GM21381 (cell line): ENCODE measurements at regions not wholly inside any gene's neighbourhood (a gene's known extent, or its start where the extent isn't known, plus 50 kb on each side); places are given as distances from the start of the nearest gene placed in this dataset.

Experiments used
- ATAC-seq: cut with Tn5 transposase; IDR thresholded peaks from one replicate; pipeline ENCODE4 v1.9.1; 2021; ENCODE audit warnings: mild to moderate bottlenecking, moderate library complexity; ENCODE audit not compliant: unreplicated experiment

- ATAC-seq = no peak
Measured at GRCh38 chr13:109454167-109454917, 332.0 kb downstream of the IRS2 start.

- ATAC-seq = no peak
Measured at GRCh38 chr13:109451726-109452125, 334.7 kb downstream of the IRS2 start.

- no peak for ATAC-seq
Measured at GRCh38 chr13:109448629-109449028, 337.8 kb downstream of the IRS2 start.

GRCh38 chr13:109447667-109448066 lies 338.7 kb downstream of the IRS2 start:
- ATAC-seq = no peak

GRCh38 chr13:109440320-109440719 lies 346.1 kb downstream of the IRS2 start:
- ATAC-seq = no peak

GRCh38 chr13:109439813-109440212 lies 346.6 kb downstream of the IRS2 start:
- ATAC-seq = no peak

- no peak for ATAC-seq
Measured at GRCh38 chr13:109436841-109437240, 349.5 kb downstream of the IRS2 start.

- ATAC-seq = no peak
Measured at GRCh38 chr13:109436055-109436622, 350.2 kb downstream of the IRS2 start.

- no peak for ATAC-seq
Measured at GRCh38 chr13:109431217-109431616, 355.2 kb downstream of the IRS2 start.

GRCh38 chr13:109428146-109428545 lies 358.2 kb downstream of the IRS2 start:
- no peak for ATAC-seq

GRCh38 chr13:109427695-109428094 lies 358.7 kb downstream of the IRS2 start:
- ATAC-seq = no peak

GRCh38 chr13:109427148-109427547 lies 359.2 kb downstream of the IRS2 start:
- ATAC-seq = no peak

- no peak for ATAC-seq
Measured at GRCh38 chr13:109426690-109426990, 359.7 kb downstream of the IRS2 start.

- ATAC-seq = no peak
Measured at GRCh38 chr13:109425821-109426689, 360.3 kb downstream of the IRS2 start.

- no peak for ATAC-seq
Measured at GRCh38 chr13:109422161-109422560, 364.2 kb downstream of the IRS2 start.

- no peak for ATAC-seq
Measured at GRCh38 chr13:109419896-109420295, 366.5 kb downstream of the IRS2 start.

- no peak for ATAC-seq
Measured at GRCh38 chr13:109418111-109418510, 368.3 kb downstream of the IRS2 start.

GRCh38 chr13:109416001-109416400 lies 370.4 kb downstream of the IRS2 start:
- ATAC-seq = no peak

GRCh38 chr13:109415057-109415456 lies 371.3 kb downstream of the IRS2 start:
- ATAC-seq = no peak

GRCh38 chr13:109412283-109412901 lies 374.0 kb downstream of the IRS2 start:
- no peak for ATAC-seq

- ATAC-seq = no peak
Measured at GRCh38 chr13:109410868-109411267, 375.5 kb downstream of the IRS2 start.
